Thoracic aorta (tissue), 2 donors: ENCODE measurements at regions not wholly inside any gene's neighbourhood (a gene's known extent, or its start where the extent isn't known, plus 50 kb on each side); places are given as distances from the start of the nearest gene placed in this dataset.

Source experiments
- ATAC-seq: fragments of 150-250 bp; one replicate; pipeline ENCODE4 v1.8.0; 2017; ENCODE audit warnings: low read depth; ENCODE audit not compliant: insufficient number of reproducible peaks, low FRiP score
- DNase-seq: peaks from one replicate; pipeline ENCODE4 v3.0.0-alpha.2; 2020; ENCODE audit warnings: low spot score
- H3K27ac ChIP-seq, 2 donors: fragments of 200-600 bp; sonication (generic); 1 replicate in 1 of 2; 2 replicates in 1 of 2; pipeline ENCODE4 v1.5.1; 2016; ENCODE audit warnings: mild to moderate bottlenecking in 2 of 2, moderate library complexity in 2 of 2
- H3K27me3 ChIP-seq: fragments of 200-600 bp; sonication (generic); replicated peaks from 2 replicates; pipeline ENCODE4 v1.6.0; 2016; ENCODE audit warnings: mild to moderate bottlenecking; ENCODE audit not compliant: insufficient read depth
- H3K36me3 ChIP-seq: fragments of 200-600 bp; sonication (generic); one replicate; pipeline ENCODE4 v1.5.1; 2016
- H3K4me1 ChIP-seq, 2 donors: fragments of 200-600 bp; sonication (generic); 1 replicate in 1 of 2; 2 replicates in 1 of 2; pipeline versions ENCODE4 v1.5.1 to v1.6.0; 2016; ENCODE audit warnings: low read depth in 2 of 2, mild to moderate bottlenecking in 1 of 2; ENCODE audit not compliant: control insufficient read depth in 1 of 2
- H3K4me3 ChIP-seq: fragments of 200-600 bp; sonication (generic); 2 replicates; pipeline ENCODE4 v1.5.1; 2016; ENCODE audit warnings: mild to moderate bottlenecking
- H3K9me3 ChIP-seq: fragments of 200-600 bp; sonication (generic); 2 replicates; pipeline ENCODE4 v1.5.1; 2016
- TF ChIP-seq, protein P1 (sequence below): fragments of 200-600 bp; sonication (generic); IDR thresholded peaks from one replicate; pipeline ENCODE4 v1.5.1; 2019; ENCODE audit warnings: antibody characterized with exemption

DNA sequence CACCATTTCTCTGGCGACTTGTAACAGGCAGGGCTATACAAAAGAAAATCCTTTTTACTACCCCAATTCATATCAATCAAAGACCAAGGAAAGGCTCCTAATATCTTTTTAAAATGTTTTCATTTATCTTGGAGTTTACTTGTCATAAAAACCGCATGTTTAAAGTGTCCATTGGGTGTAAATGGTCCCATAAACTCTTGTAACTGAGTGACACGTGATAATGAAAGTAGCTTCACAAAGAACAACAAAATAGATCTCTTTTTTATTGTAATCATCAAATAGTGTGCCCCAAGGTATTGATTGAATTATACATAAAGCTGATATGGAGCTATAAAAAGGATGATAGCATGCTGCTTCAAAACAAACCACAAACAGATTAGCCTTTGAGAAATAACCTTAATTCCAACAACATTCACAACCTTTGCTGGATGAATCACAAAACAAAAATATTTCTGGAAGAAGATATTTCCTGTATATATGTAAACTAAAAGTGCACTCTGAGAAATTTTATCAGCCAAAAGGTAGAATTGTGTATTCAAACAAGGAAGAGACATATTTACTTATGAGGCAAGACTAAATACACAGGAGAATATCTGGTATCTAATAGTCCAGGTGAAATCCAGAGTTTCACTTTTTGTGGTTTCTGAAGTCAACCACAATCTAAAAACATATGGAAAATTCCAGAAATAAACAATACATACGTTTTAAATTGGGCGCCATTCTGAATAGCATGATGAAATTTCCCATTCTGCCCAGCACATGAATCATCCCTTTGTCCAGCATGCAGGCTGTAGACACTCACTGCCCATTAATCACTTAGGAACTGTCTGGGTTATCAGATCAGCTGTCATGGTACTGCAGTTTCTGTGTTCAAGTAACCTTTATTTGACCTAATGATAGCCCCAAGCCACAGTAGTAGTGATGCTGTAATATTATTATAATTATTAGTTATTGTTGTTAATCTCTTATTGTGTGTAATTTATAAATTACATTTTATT lies 237.5 kb downstream of the PIK3C3 start:
- no peaks in the 10 kb centered on the region for H3K9me3 ChIP-seq
- H3K27ac ChIP-seq, result no peak overlapping the region
- ATAC-seq (no peak), DNase-seq (no peak)
- H3K4me3 ChIP-seq, result no peak overlapping the region
- H3K36me3 ChIP-seq, result no peaks in the 10 kb centered on the region
- TF ChIP-seq, protein P1, sequence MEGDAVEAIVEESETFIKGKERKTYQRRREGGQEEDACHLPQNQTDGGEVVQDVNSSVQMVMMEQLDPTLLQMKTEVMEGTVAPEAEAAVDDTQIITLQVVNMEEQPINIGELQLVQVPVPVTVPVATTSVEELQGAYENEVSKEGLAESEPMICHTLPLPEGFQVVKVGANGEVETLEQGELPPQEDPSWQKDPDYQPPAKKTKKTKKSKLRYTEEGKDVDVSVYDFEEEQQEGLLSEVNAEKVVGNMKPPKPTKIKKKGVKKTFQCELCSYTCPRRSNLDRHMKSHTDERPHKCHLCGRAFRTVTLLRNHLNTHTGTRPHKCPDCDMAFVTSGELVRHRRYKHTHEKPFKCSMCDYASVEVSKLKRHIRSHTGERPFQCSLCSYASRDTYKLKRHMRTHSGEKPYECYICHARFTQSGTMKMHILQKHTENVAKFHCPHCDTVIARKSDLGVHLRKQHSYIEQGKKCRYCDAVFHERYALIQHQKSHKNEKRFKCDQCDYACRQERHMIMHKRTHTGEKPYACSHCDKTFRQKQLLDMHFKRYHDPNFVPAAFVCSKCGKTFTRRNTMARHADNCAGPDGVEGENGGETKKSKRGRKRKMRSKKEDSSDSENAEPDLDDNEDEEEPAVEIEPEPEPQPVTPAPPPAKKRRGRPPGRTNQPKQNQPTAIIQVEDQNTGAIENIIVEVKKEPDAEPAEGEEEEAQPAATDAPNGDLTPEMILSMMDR, result no peak
- H3K27me3 ChIP-seq, result no peaks in the 10 kb centered on the region
- H3K4me1 ChIP-seq, result no peaks in the 10 kb centered on the region

GRCh38 chr18:42196651-42197050 lies 241.6 kb downstream of the PIK3C3 start:
- DNase-seq, result no peak
- H3K4me3 ChIP-seq, result no peak overlapping the region

DNA sequence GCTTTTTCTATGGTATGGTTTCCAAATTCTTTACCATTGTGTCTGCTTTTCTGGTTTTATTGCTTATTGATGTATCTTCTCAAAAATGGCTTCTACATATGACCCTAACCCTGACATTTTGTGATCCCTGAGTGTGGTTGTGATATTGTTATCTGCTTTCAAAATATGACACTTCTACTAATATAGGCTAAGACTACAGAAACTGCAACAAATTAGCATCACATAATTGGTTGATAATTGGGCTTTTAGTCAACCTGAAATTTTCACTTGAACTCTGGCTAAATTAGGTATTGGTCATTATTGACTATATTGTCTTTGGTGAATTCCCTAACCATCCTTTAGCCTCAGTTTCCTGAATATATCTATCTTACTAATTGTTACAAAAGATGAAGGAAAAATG lies 246.1 kb downstream of the PIK3C3 start:
- Histone ChIP-seq H3K36me3 (no peaks in the 10 kb centered on the region), H3K4me3 (no peak overlapping the region), H3K27ac (no peak overlapping the region), H3K27me3 (no peaks in the 10 kb centered on the region), H3K9me3 (no peaks in the 10 kb centered on the region), H3K4me1 (no peaks in the 10 kb centered on the region)
- DNase-seq (no peak), ATAC-seq (no peak)
- TF ChIP-seq, protein P1, result no peak

More at GRCh38 chr18:42196651-42197050, 241.6 kb downstream of the PIK3C3 start:
- ATAC-seq, result no peak
- Histone ChIP-seq H3K9me3 (no peaks in the 10 kb centered on the region), H3K27me3 (no peaks in the 10 kb centered on the region), H3K36me3 (no peaks in the 10 kb centered on the region), H3K4me1 (no peaks in the 10 kb centered on the region), H3K27ac (no peak overlapping the region)
- TF ChIP-seq, protein P1, result no peak

GRCh38 chr18:42211201-42211600 lies 256.2 kb downstream of the PIK3C3 start:
- Histone ChIP-seq H3K27ac (no peak overlapping the region), H3K9me3 (no peaks in the 10 kb centered on the region), H3K4me3 (no peak overlapping the region), H3K27me3 (no peaks in the 10 kb centered on the region), H3K4me1 (no peaks in the 10 kb centered on the region), H3K36me3 (no peaks in the 10 kb centered on the region)
- ATAC-seq (no peak), DNase-seq (no peak)
- TF ChIP-seq, protein P1, result no peak

GRCh38 chr18:42222557-42222956 lies 267.5 kb downstream of the PIK3C3 start:
- Histone ChIP-seq H3K27me3 (no peaks in the 10 kb centered on the region), H3K4me1 (no peaks in the 10 kb centered on the region), H3K36me3 (no peaks in the 10 kb centered on the region), H3K27ac (no peak overlapping the region), H3K9me3 (no peaks in the 10 kb centered on the region), H3K4me3 (no peak overlapping the region)
- ATAC-seq (no peak), DNase-seq (no peak)
- TF ChIP-seq, protein P1, result no peak
